Superior temporal gyrus (tissue), 1 donor: ENCODE measurements at regions not wholly inside any gene's neighbourhood (a gene's known extent, or its start where the extent isn't known, plus 50 kb on each side); places are given as distances from the start of the nearest gene placed in this dataset.

Experiments
- DNase-seq: peaks from one replicate; pipeline ENCODE4 v3.0.0-alpha.2; 2016; ENCODE audit errors: extremely low spot score

GRCh38 chr5:92998456-92998855 lies 582.6 kb downstream of the NR2F1-AS1 start:
- no peak for DNase-seq

- DNase-seq = no peak
Measured at GRCh38 chr5:92994392-92994791, 586.6 kb downstream of the NR2F1-AS1 start.

GRCh38 chr5:92992073-92992472 lies 588.9 kb downstream of the NR2F1-AS1 start:
- no peak for DNase-seq

DNA sequence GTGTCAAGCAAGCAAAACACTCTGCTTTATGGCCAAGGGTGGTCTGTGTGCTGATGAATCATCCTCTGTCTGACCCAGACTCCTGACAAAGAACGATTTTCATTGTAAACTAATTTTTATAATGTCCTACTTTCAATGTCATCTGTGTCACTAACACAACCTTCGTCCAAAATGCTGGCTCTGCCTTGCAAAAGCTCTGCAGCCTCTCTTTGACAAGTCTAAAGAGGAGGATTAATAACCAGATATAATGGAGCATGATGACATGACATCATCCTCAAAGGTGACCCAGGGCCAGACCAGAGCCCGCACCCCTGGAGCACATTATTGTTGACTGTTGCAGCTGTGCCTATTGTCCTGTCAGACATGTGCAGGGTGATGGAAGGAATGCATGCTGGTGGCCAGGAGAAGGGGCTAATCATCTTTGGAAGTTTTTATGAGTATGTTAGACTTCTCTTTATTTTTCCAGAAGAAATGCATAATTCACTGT lies 589.4 kb downstream of the NR2F1-AS1 start:
- no peak for DNase-seq

DNA sequence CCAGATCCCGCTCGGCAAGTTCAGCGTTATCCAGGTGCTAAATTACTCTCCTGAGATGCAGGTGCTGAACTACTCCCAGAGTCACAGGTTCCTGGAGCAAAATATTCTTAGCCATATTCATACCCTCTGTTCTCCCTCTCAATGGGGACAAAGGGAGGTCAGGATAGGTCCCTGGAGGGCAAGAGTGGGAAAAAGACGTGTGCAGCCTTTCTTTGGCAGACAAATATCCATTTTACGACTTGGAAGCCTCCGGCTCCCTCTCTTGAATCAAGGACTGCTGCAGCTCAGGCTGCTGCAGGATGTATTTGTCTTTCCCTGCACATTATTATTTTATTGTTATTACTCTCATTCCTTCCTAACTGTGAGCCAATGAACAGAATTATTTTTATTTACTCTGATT lies 590.2 kb downstream of the NR2F1-AS1 start:
- DNase-seq = no peak

DNA sequence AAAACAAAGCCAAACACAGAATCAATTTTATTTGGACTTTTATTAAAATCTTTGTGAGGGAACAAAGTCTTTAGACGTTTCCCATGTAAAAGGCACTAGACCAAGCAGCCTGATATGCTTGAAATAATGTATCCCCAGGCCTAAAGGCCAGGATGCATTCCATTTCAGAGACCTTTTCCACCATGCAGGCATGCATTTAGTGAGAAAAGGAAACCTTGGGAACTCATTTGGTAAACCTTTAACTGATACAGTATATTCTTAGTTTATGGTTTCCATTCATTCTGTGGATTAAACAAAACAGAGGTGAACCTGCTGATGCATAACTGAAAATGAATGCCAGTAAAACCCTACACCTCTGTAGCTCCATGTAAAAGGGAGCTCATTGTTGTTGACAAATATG lies 600.0 kb downstream of the NR2F1-AS1 start:
- DNase-seq = no peak

DNA sequence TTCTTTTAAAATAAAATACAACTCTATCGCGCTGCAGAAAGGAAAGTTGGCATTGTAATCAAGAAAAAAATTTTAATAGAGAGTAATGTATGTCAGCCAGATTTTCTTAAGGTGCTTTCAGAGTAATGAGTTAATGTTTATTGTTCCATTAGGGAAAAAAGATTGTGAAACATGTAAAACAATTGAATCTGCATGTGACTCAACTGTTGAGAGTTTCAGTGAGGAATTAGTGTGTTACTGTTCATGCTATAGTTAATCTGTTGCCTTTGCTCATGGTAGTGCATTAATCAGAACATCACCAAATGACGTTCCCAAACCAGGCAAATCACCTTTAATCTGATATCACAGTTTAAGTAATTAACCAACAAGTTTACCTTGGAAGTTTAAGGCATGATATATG lies 600.5 kb downstream of the NR2F1-AS1 start:
- no peak for DNase-seq

DNA sequence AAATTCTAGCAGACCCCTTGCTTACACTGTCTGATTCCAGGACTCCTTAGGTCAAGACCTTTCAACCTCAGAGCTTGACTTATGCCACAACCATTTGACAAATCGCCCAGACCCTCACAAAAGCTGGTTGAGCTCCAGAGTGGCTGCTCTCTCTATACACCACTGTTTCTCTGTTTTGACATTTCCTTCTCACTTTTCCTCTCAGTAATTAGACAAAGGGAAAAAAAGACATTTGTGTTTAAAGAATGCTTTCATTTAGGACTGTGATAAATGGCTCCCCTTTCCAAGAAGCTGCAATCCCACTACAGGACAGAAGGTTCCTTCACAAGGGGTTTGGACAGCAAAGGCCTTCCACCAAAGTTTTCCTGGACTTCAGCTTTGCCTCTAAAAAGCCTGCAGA lies 601.3 kb downstream of the NR2F1-AS1 start:
- peak; percentile 61 for DNase-seq

DNA sequence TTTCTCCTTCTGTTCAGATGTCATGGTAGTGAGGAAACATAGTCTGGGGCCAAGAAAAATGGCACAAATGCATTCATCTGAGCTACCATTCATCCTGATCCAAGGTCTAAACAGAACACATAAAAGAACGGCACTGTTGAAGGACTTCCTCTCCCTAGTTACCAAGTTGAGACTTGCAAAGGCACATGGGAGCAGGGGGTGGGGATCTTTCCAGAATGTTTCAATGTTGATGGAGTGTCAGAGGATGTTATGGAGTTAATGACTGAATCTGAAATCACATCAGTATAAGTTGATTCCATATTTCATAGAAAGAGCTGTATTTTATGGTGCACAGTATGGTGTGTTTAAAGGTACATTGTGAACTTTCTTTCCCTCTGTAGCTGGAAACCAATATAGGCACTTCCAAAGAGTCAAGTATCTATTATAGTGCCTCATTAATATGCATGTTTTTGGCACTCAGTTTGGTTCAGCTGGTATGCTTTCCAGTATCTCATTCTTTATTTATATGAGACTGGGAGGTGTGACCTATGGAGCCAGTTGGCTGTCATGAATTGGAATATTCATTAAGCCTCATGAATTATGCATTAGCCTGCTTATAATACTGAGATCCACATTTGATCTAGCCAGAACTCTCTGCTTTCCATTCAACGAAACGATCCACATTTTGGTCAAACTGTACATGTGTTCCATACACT lies 603.0 kb downstream of the NR2F1-AS1 start:
- DNase-seq = peak; percentile 88

GRCh38 chr5:92976156-92976555 lies 604.9 kb downstream of the NR2F1-AS1 start:
- no peak for DNase-seq

GRCh38 chr5:92969781-92970237 lies 611.2 kb downstream of the NR2F1-AS1 start:
- peak; percentile 92 for DNase-seq

DNA sequence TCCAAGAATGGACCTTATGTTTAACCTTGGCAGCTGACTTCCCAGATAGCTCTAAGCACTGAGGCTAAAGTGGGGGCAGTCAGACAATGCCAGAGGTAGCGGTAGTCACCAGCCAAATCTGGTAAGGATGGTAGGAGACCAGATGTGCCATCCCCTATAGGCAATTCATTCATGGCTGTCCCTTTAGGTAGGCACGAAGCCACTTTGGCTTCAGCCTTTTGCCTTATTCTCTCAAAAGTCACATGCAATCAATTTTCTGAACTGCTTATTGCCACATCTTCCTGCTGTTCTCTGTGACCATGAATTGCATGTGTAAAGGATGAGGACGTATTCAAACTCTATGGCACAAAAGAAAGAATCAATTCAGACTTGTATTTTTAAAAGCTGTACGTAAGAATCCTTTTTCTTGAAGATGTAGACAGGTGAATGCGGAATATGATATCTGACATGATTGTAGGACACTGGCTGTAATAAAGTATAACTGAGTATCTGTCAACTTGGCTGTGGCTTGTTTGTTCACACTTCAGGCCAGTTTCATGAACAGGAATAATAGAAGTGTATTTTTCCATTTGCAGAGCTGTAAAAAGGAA lies 611.7 kb downstream of the NR2F1-AS1 start:
- peak; percentile 72 for DNase-seq

DNA sequence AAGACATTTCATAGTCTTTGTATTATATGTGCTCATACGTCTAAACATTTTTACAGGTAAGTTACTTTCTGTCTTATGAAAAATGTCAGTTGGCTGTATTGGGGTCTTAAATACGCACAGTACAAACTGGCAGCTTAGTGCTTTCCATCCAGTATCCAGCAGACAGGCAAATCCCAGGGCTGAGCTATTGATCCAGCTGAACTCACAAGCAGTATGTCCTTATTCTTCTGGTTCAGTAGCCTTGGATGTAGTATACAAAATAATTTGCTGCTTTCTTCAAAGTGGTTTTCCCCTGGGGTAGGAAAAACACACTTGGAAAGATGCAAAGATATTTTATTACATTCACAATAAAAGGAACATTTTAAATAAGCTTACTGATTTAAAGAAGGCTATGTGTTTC lies 617.2 kb downstream of the NR2F1-AS1 start:
- DNase-seq = no peak

DNA sequence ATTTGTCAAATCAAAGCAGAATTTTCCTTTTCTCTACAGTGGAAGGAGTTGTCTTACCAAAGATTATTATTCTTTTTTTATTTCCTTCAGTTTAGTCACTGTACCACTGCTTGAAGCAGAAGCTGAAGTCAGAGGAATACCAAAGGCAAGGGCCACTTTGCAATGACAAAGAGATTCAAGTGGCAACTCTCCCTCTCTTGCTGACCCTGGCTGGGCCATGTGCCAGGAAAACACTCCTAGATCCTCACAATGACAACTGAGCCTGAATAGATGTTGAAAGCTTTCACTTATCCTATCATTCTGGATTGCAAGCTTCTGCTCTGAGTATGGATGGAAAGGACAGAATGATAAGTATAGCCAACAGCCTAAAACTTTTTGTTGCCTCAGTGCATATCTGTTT lies 618.3 kb downstream of the NR2F1-AS1 start:
- no peak for DNase-seq

GRCh38 chr5:92956886-92957285 lies 624.1 kb downstream of the NR2F1-AS1 start:
- no peak for DNase-seq

- no peak for DNase-seq
Measured at GRCh38 chr5:92952243-92952642, 628.8 kb downstream of the NR2F1-AS1 start.

DNA sequence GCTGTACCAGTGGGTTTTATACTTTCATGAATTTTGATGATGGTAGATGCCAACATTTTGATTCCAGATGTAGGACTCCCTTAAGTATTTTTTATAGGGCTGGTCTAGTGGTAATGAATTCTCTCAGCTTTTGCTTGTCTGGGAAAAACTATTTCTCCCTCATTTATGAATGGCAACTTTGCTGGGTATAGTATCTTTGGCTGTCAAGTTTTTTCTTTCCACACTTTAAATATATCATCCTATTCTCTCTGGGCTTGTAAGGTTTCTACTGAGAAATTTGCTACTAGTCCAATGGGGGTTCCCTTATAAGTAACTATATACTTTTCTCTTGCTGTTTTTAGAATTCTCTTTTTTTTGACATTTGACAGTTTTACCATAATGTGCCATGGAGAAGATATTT lies 629.3 kb downstream of the NR2F1-AS1 start:
- DNase-seq = no peak

DNA sequence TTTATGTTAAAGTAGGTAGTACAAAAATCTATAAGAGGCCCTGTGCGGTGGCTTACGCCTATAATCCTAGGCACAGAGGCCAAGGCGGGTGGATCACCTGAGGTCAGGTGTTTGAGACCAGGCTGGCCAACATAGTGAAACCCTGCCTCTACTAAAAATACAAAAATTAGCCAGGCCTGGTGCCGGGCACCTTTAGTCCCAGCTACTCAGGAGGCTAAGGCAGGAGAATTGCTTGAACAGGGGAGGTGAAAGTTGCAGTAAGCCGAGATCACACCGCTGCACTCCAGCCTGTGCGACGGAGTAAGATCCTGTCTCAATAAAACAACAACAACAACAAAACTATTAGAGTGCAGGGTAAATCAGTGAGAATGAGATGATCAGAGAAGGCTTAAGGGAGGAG lies 634.5 kb downstream of the NR2F1-AS1 start:
- DNase-seq = no peak

DNA sequence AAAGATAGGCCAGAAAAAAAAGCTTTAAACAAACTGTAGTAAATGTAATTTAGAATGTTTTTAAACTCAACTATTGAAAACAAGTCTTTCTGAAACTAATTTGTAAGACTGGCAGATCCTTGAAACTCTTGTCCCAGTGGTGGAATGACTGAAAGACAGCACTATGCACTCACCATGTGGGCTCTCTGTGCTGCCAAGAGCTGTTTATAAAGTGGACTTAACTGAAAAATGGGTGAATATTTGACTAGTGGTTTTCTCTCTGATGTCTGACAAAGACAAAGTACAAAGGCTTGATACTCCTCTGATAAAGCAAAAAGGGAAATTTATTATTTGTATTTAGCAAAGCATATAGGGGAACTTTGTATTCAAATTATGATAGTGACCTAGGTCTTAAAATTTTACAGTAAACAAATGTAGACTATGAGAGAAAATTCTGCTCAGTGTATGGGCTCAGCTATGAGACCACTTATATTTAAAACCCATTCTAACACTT lies 635.4 kb downstream of the NR2F1-AS1 start:
- DNase-seq = peak; percentile 59

DNA sequence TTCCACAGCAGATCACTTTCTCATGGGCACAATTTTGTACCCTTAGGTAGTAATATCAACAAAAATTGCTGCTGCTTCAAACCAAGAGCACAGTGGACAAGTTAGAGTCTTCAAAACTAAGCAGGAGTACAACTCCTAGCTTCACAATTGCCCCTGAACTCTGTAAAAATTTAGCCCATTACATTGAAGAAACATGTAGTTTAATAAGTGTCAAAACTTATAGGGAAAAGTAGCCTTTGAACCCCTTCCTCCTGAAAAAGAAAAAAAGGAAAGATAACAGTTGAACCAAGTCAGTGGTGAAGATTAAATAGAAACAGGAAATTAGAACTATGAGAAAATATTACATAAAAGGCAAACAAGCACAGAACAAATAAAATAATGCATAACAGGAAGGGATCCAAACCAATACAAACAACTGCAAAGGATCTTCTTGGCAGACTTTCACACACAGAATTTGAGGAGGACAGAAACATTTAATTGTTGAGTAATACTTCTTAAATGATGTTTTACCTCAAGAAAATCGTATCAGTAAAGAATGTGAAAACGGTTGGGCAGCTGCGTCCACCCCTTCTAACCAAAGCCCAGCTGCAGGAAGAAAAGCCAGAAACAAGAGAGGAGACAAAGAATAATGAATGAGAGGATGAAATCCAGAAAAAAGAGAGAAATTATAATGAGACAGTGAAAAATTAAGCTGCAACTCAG lies 636.0 kb downstream of the NR2F1-AS1 start:
- DNase-seq = no peak

DNA sequence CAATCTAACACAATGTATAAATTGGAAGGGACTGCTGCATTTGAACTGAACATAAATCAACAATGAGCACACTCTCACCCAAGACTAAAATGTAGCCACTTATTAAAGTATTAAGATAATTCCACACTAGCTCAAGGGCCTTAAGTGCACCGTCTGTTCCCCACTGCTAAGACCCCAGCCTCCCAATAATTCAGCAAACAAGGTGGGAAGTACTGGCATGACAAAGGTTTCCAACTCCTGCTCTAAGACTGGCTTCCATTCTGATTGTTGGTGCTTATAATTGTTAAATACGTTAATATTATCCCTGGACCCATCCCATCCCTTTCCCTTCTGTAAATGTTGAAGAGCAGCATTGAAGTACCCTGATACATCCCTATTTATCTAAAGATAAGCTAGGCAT lies 636.7 kb downstream of the NR2F1-AS1 start:
- no peak for DNase-seq

- no peak for DNase-seq
Measured at GRCh38 chr5:92942762-92943161, 638.3 kb downstream of the NR2F1-AS1 start.

DNA sequence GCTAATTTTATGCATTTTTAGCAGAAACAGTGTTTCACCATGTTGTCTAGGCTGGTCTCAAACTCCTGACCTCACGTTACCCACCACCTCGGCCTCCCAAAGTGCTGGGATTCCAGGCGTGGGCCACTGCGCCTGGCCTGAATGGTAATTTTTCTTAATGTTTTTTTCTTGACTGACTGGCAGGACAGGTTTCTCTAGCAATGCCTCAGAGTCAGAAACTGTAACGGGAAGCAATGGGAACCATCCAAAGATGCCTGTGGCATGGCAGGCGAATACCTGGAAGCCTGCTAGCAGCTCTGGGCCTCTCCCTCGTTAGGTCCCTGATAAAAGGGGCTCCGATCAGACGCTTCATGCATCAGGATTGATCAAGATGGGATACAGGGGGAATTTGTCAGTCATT lies 639.2 kb downstream of the NR2F1-AS1 start:
- DNase-seq = no peak
